Panc1 (cell line): ENCODE measurements at regions not wholly inside any gene's neighbourhood (a gene's known extent, or its start where the extent isn't known, plus 50 kb on each side); places are given as distances from the start of the nearest gene placed in this dataset.
"Not testable (repeated sequence)": the region's sequence is repeated elsewhere in the genome, so short reads cannot be mapped to it uniquely, and the experiment has no call there.

Experiments used
- ATAC-seq: fragments of 200-7000 bp; cut with Tn5 transposase; 2 replicates; pipeline ENCODE4 v1.9.1; 2020; ENCODE audit warnings: mild to moderate bottlenecking, moderate library complexity
- BruUV-seq: library from RNA; stranded (reverse); fragments of 400-500 nt; replicated peaks from 2 replicates; lab custom pipeline; 2021; lab: Mats Ljungman, UMichigan
- CTCF ChIA-PET: fragments of 300-600 bp; sonication (Branson Sonifier 250); formaldehyde crosslinking; loops from one replicate; lab custom pipeline; 2022; ENCODE audit warnings: antibody characterized with exemption; lab: Charles Lee
- POLR2A ChIA-PET: fragments of 300-600 bp; sonication (Branson Sonifier 250); formaldehyde crosslinking; loops from one replicate; lab custom pipeline; 2022; ENCODE audit warnings: antibody characterized with exemption; lab: Charles Lee
- DNase-seq: peaks from one replicate; pipeline ENCODE4 v3.0.0-alpha.2; 2010; ENCODE audit warnings: low read depth, low spot score
- H3K27ac ChIP-seq: 2 replicates; pipeline ENCODE4 v1.5.1; 2011; ENCODE audit warnings: mild to moderate bottlenecking, low read length, inconsistent platforms
- H3K27me3 ChIP-seq: fragments of 200-500 bp; sonication (Bioruptor generic); 2 replicates; pipeline ENCODE4 v1.6.0; 2014; ENCODE audit warnings: low read length, inconsistent platforms; ENCODE audit not compliant: control insufficient read depth, insufficient read depth
- H3K36me3 ChIP-seq: fragments of 200-500 bp; sonication (Bioruptor generic); 2 replicates; pipeline ENCODE4 v1.5.1; 2014; ENCODE audit warnings: inconsistent platforms, mild to moderate bottlenecking, low read length, moderate library complexity; ENCODE audit not compliant: control insufficient read depth, insufficient read depth
- H3K4me1 ChIP-seq: 2 replicates; pipeline ENCODE4 v1.5.1; 2011; ENCODE audit warnings: inconsistent platforms, mild to moderate bottlenecking, low read length, moderate library complexity; ENCODE audit not compliant: control insufficient read depth, insufficient read depth
- H3K4me3 ChIP-seq, 2 experiments: 2 replicates each; pipeline ENCODE4 v1.5.1; 2011 to 2012; ENCODE audit warnings: low read depth in 2 of 2, low read length in 2 of 2, mild to moderate bottlenecking in 2 of 2, inconsistent platforms in 1 of 2, moderate library complexity in 1 of 2
- H3K9me3 ChIP-seq: fragments of 200-500 bp; sonication (Bioruptor generic); 2 replicates; pipeline ENCODE4 v1.5.1; 2014; ENCODE audit warnings: low read depth, mild to moderate bottlenecking, inconsistent platforms, low read length, moderate library complexity; ENCODE audit not compliant: control insufficient read depth, insufficient read depth
- POLR2AphosphoS5 ChIP-seq: IDR thresholded peaks from 2 replicates; pipeline ENCODE4 v1.6.1; 2012; ENCODE audit warnings: mild to moderate bottlenecking, low read depth, low read length, moderate library complexity
- SIN3A ChIP-seq: IDR thresholded peaks from 2 replicates; pipeline ENCODE4 v1.6.1; 2012; ENCODE audit warnings: low read depth, mild to moderate bottlenecking, low read length, moderate library complexity, borderline replicate concordance; ENCODE audit not compliant: insufficient read depth
- TCF7L2 ChIP-seq: IDR thresholded peaks from 2 replicates; pipeline ENCODE4 v1.6.1; 2011; ENCODE audit warnings: mild to moderate bottlenecking, low read depth, low read length, inconsistent platforms
- in situ Hi-C: cut with HindIII; loops from 2 replicates; pipeline ENCODE4 v1.10.0; 2016; ENCODE audit warnings: low sequenced_read_pairs, low pct_unique_long_range_greater_than_20kb
- intact Hi-C: fragments of 100-400 bp; cut with micrococcal nuclease; formaldehyde crosslinking; loops from one replicate; pipeline ENCODE4 v1.10.0; 2022; ENCODE audit not compliant: unreplicated experiment
- TF ChIP-seq, protein P1 (sequence below), 2 experiments: IDR thresholded peaks; 2 replicates each; pipeline ENCODE4 v1.6.1; 2011 to 2012; ENCODE audit warnings: low read depth in 2 of 2, control low read depth in 1 of 2, low read length in 1 of 2, mild to moderate bottlenecking in 1 of 2, moderate library complexity in 1 of 2; ENCODE audit not compliant: insufficient read depth in 1 of 2
- TF ChIP-seq, protein P2 (sequence below): fragments of 450-650 bp; IDR thresholded peaks from 2 replicates; pipeline ENCODE4 v1.5.1; 2017; ENCODE audit warnings: mild to moderate bottlenecking

DNA sequence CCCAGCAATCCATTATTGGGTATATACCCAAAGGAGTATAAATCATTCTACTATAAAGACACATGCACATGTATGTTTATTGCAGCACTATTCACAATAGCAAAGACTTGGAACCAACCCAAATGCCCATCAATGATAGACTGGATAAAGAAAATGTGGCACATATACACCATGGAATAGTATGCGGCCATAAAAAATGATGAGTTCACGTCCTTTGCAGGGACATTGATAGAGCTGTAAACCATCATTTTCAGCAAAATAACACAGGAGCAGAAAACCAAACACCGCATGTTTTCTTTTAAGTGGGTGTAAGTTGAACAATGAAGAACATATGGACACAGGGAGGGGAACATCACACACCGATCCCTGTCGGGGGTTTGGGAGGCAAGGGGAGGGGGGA is 56.7 kb downstream of the PALS2 start:
- H3K27me3 ChIP-seq, POLR2A ChIA-PET, H3K4me3 ChIP-seq, intact Hi-C loops, H3K9me3 ChIP-seq, ATAC-seq, CTCF ChIA-PET, H3K27ac ChIP-seq, H3K4me1 ChIP-seq, DNase-seq, BruUV-seq, in situ Hi-C loops, H3K36me3 ChIP-seq: not testable (repeated sequence)

DNA sequence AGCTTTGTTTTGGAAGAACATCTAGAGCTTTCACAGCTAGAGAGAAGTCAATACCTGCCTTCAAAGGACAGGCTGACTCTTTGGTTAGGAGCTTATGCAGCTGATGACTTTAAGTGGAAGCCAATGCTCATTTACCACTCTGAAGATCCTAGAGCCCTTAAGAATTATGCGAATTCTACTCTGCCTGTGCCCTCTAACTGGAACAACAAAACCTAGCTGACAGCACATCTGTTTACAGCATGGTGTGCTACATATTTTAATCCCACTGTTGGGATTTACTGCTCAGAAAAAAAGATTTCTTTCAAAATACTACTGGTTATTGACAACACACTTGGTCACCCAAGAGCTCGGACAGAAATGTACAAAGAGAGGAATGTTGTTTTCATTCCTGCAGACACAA is 57.3 kb downstream of the PALS2 start:
- in situ Hi-C loops = no loop called here
- no peak overlapping the region for H3K27ac ChIP-seq
- intact Hi-C loops = no loop called here
- no peak for DNase-seq
- H3K27me3 ChIP-seq = no peaks in the 10 kb centered on the region
- H3K9me3 ChIP-seq = no peaks in the 10 kb centered on the region; the same call in 1 of the 2 replicates
- POLR2A ChIA-PET = no interaction called here
- no peaks in the 10 kb centered on the region for H3K4me1 ChIP-seq
- BruUV-seq = no TSS peak
- ATAC-seq = no peak
- no peak overlapping the region for H3K4me3 ChIP-seq
- TF ChIP-seq, protein P1, sequence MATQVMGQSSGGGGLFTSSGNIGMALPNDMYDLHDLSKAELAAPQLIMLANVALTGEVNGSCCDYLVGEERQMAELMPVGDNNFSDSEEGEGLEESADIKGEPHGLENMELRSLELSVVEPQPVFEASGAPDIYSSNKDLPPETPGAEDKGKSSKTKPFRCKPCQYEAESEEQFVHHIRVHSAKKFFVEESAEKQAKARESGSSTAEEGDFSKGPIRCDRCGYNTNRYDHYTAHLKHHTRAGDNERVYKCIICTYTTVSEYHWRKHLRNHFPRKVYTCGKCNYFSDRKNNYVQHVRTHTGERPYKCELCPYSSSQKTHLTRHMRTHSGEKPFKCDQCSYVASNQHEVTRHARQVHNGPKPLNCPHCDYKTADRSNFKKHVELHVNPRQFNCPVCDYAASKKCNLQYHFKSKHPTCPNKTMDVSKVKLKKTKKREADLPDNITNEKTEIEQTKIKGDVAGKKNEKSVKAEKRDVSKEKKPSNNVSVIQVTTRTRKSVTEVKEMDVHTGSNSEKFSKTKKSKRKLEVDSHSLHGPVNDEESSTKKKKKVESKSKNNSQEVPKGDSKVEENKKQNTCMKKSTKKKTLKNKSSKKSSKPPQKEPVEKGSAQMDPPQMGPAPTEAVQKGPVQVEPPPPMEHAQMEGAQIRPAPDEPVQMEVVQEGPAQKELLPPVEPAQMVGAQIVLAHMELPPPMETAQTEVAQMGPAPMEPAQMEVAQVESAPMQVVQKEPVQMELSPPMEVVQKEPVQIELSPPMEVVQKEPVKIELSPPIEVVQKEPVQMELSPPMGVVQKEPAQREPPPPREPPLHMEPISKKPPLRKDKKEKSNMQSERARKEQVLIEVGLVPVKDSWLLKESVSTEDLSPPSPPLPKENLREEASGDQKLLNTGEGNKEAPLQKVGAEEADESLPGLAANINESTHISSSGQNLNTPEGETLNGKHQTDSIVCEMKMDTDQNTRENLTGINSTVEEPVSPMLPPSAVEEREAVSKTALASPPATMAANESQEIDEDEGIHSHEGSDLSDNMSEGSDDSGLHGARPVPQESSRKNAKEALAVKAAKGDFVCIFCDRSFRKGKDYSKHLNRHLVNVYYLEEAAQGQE (IDR thresholded peaks at IDR 0.05; ENCODE audit: insufficient read depth in 1 of 2, low read depth in 2 of 2, low read length in 1 of 2) = no peak
- TF ChIP-seq POLR2AphosphoS5 (no peak), SIN3A (no peak), TCF7L2 (no peak)
- TF ChIP-seq, protein P2, sequence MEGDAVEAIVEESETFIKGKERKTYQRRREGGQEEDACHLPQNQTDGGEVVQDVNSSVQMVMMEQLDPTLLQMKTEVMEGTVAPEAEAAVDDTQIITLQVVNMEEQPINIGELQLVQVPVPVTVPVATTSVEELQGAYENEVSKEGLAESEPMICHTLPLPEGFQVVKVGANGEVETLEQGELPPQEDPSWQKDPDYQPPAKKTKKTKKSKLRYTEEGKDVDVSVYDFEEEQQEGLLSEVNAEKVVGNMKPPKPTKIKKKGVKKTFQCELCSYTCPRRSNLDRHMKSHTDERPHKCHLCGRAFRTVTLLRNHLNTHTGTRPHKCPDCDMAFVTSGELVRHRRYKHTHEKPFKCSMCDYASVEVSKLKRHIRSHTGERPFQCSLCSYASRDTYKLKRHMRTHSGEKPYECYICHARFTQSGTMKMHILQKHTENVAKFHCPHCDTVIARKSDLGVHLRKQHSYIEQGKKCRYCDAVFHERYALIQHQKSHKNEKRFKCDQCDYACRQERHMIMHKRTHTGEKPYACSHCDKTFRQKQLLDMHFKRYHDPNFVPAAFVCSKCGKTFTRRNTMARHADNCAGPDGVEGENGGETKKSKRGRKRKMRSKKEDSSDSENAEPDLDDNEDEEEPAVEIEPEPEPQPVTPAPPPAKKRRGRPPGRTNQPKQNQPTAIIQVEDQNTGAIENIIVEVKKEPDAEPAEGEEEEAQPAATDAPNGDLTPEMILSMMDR = no peak
- CTCF ChIA-PET = no interaction called here
- no peaks in the 10 kb centered on the region for H3K36me3 ChIP-seq

DNA sequence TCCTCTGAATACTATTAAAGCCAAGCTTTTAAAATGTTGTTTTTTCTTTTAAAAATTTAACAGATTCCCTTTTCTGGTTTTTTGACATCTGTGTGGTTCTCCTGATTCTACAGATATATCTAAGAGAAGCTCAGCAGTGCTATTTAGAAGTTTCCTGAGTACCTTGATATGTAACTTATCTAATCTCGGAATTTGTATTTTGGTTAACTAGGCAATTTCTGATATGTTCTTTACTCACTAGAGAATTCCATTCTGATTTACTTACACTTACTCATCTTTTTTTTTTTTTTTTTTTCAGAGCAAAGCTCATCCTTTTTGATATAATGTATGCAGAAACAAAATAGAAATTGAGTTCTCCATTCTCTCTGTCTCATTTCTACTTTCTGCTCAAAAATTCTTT is 63.8 kb downstream of the PALS2 start:
- ATAC-seq = no peak
- H3K27ac ChIP-seq = no peak overlapping the region
- POLR2A ChIA-PET = interaction anchor here (0.6 kb wide), 1 partner anchor 138 kb away, joined by 7 read pairs; no protein-coding TSS in a partner anchor
- CTCF ChIA-PET = no interaction called here
- BruUV-seq = no TSS peak
- H3K4me1 ChIP-seq = no peaks in the 10 kb centered on the region
- intact Hi-C loops = no loop called here
- no peaks in the 10 kb centered on the region for H3K36me3 ChIP-seq
- in situ Hi-C loops = no loop called here
- H3K27me3 ChIP-seq = no peaks in the 10 kb centered on the region
- TF ChIP-seq TCF7L2 = no peak
- TF ChIP-seq SIN3A = no peak
- TF ChIP-seq POLR2AphosphoS5 = no peak
- TF ChIP-seq, protein P2 = no peak
- TF ChIP-seq, protein P1 (IDR thresholded peaks at IDR 0.05; ENCODE audit: insufficient read depth in 1 of 2, low read depth in 2 of 2, low read length in 1 of 2) = no peak
- no peak overlapping the region for H3K4me3 ChIP-seq
- DNase-seq = no peak
- no peaks in the 10 kb centered on the region for H3K9me3 ChIP-seq
